ENCODE measurements at regions not wholly inside any gene's neighbourhood (a gene's known extent, or its start where the extent isn't known, plus 50 kb on each side); places are given as distances from the start of the nearest gene placed in this dataset.

DNA sequence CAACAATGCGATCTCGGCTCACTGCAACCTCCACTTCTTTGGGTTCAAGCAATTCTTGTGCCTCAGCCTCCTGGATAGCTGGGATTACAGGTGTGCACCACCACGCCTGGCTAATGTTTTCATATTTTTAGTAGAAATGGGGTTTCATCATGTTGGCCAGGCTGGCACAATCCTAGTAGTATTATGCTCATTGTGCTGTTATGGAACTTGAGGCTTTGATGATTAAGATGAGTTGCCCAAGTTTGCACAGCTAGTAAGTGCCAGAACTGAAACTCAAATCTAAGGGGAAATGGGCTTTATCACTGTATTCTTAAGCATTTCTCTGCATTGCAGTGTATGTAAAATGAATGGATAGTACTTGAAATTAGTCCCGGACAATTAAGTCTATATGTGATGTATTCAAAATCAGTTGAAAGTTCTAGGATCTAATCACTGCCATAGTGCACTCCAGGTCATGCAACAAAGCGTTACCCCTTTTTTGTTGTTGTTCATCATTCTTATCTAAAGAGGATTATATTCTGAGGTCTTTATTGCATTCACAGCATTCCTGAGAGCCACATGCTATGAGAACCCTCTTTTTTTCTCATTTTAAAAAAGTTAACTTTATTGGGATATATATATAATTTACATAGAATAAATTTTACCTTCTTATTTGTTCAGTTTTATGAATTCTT, 378.7 kb upstream of the CNTN6 start:
- TF ChIP-seq EZH2 (IDR thresholded peaks at IDR 0.05; ENCODE audit: borderline replicate concordance) = no peak
- TF ChIP-seq CTCF (IDR thresholded peaks at IDR 0.05; ENCODE audit: poor library complexity) = no peak
